ENCODE measurements at regions not wholly inside any gene's neighbourhood (a gene's known extent, or its start where the extent isn't known, plus 50 kb on each side); places are given as distances from the start of the nearest gene placed in this dataset.
A peak's percentile ranks its signal among the peaks of the same experiment; 100 is the strongest.
"Not testable (repeated sequence)": the region's sequence is repeated elsewhere in the genome, so short reads cannot be mapped to it uniquely, and the experiment has no call there.

GRCh38 chr9:104195142-104195541, 101.0 kb downstream of the SMC2 start:
- not testable (repeated sequence) for DNase-seq (ENCODE audit: low read depth); H3K4me3 ChIP-seq (ENCODE audit: low read depth, low read length)

GRCh38 chr9:104200456-104200994, 106.4 kb downstream of the SMC2 start:
- DNase-seq (ENCODE audit: low read depth): no peak
- TF ChIP-seq CTCF (IDR thresholded peaks at IDR 0.05; ENCODE audit: insufficient read depth, low read depth, low read length): no peak
- H3K4me3 ChIP-seq (ENCODE audit: low read depth, low read length): no peak overlapping the region

- no peak for DNase-seq (ENCODE audit: low read depth)
- no peak for TF ChIP-seq CTCF (IDR thresholded peaks at IDR 0.05; ENCODE audit: insufficient read depth, low read depth, low read length)
Observed at GRCh38 chr9:104206766-104207165, 112.7 kb downstream of the SMC2 start.

GRCh38 chr9:104209387-104209786, 115.3 kb downstream of the SMC2 start:
- TF ChIP-seq CTCF (IDR thresholded peaks at IDR 0.05; ENCODE audit: insufficient read depth, low read depth, low read length): no peak
- DNase-seq (ENCODE audit: low read depth): no peak

More at GRCh38 chr9:104206766-104207165, 112.7 kb downstream of the SMC2 start:
- no peak overlapping the region for H3K4me3 ChIP-seq (ENCODE audit: low read depth, low read length)

GRCh38 chr9:104227108-104227507, 133.0 kb downstream of the SMC2 start:
- no peak for TF ChIP-seq CTCF (IDR thresholded peaks at IDR 0.05; ENCODE audit: insufficient read depth, low read depth, low read length)
- H3K4me3 ChIP-seq (ENCODE audit: low read depth, low read length): no peak overlapping the region
- peak; percentile 54 for DNase-seq (ENCODE audit: low read depth)

More at GRCh38 chr9:104209387-104209786, 115.3 kb downstream of the SMC2 start:
- H3K4me3 ChIP-seq (ENCODE audit: low read depth, low read length): no peak overlapping the region

- no peak for TF ChIP-seq CTCF (IDR thresholded peaks at IDR 0.05; ENCODE audit: insufficient read depth, low read depth, low read length)
- H3K4me3 ChIP-seq (ENCODE audit: low read depth, low read length): no peak overlapping the region
- no peak for DNase-seq (ENCODE audit: low read depth)
Observed at GRCh38 chr9:104232781-104233341, 138.8 kb downstream of the SMC2 start.

GRCh38 chr9:104233366-104233765, 139.3 kb downstream of the SMC2 start:
- DNase-seq (ENCODE audit: low read depth): no peak
- TF ChIP-seq CTCF (IDR thresholded peaks at IDR 0.05; ENCODE audit: insufficient read depth, low read depth, low read length): no peak
- no peak overlapping the region for H3K4me3 ChIP-seq (ENCODE audit: low read depth, low read length)

- not testable (repeated sequence) for H3K4me3 ChIP-seq (ENCODE audit: low read depth, low read length); DNase-seq (ENCODE audit: low read depth)
Observed at GRCh38 chr9:104234632-104235337, 140.7 kb downstream of the SMC2 start.

- DNase-seq (ENCODE audit: low read depth); H3K4me3 ChIP-seq (ENCODE audit: low read depth, low read length): not testable (repeated sequence)
Observed at GRCh38 chr9:104235347-104236120, 141.4 kb downstream of the SMC2 start.

Measured in fibroblast of villous mesenchyme (primary cell).